Thoracic aorta (tissue), 2 donors: ENCODE measurements at regions not wholly inside any gene's neighbourhood (a gene's known extent, or its start where the extent isn't known, plus 50 kb on each side); places are given as distances from the start of the nearest gene placed in this dataset.

Source experiments
- ATAC-seq: fragments of 150-250 bp; one replicate; pipeline ENCODE4 v1.8.0; 2017; ENCODE audit warnings: low read depth; ENCODE audit not compliant: insufficient number of reproducible peaks, low FRiP score
- DNase-seq: peaks from one replicate; pipeline ENCODE4 v3.0.0-alpha.2; 2020; ENCODE audit warnings: low spot score
- H3K27ac ChIP-seq, 2 donors: fragments of 200-600 bp; sonication (generic); 1 replicate in 1 of 2; 2 replicates in 1 of 2; pipeline ENCODE4 v1.5.1; 2016; ENCODE audit warnings: mild to moderate bottlenecking in 2 of 2, moderate library complexity in 2 of 2
- H3K27me3 ChIP-seq: fragments of 200-600 bp; sonication (generic); replicated peaks from 2 replicates; pipeline ENCODE4 v1.6.0; 2016; ENCODE audit warnings: mild to moderate bottlenecking; ENCODE audit not compliant: insufficient read depth
- H3K36me3 ChIP-seq: fragments of 200-600 bp; sonication (generic); one replicate; pipeline ENCODE4 v1.5.1; 2016
- H3K4me1 ChIP-seq, 2 donors: fragments of 200-600 bp; sonication (generic); 1 replicate in 1 of 2; 2 replicates in 1 of 2; pipeline versions ENCODE4 v1.5.1 to v1.6.0; 2016; ENCODE audit warnings: low read depth in 2 of 2, mild to moderate bottlenecking in 1 of 2; ENCODE audit not compliant: control insufficient read depth in 1 of 2
- H3K4me3 ChIP-seq: fragments of 200-600 bp; sonication (generic); 2 replicates; pipeline ENCODE4 v1.5.1; 2016; ENCODE audit warnings: mild to moderate bottlenecking
- H3K9me3 ChIP-seq: fragments of 200-600 bp; sonication (generic); 2 replicates; pipeline ENCODE4 v1.5.1; 2016
- CTCF ChIP-seq: fragments of 200-600 bp; sonication (generic); IDR thresholded peaks from one replicate; pipeline ENCODE4 v1.5.1; 2019; ENCODE audit warnings: antibody characterized with exemption

DNA sequence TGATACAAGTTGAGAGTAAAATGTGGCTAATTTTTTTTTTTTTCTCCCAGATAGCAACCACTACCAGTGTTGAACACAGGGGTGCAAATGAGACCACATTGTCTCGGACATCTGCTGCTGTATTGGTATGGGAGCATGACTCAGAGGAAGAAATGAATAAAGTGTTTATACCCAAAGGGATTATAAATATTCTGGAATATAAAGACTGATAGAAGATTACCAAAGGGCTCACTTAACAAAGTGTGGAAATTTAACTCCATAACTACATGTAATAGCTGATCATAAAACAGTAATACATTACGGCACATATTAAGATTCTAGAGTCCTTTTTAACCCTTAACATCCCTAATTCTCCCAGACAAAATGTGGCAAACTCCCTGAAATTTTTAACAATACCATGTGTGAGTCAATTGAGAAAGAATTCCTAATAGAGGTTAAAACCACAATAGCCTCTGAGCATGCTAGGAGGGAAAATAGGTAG lies 1023.0 kb upstream of the ACVR2A start:
- H3K27ac ChIP-seq, result no peak overlapping the region
- H3K4me1 ChIP-seq, result no peaks in the 10 kb centered on the region
- ATAC-seq (no peak), DNase-seq (no peak)
- H3K36me3 ChIP-seq, result no peaks in the 10 kb centered on the region
- no peak for TF ChIP-seq CTCF
- no peak overlapping the region for H3K4me3 ChIP-seq
- no peaks in the 10 kb centered on the region for H3K27me3 ChIP-seq
- H3K9me3 ChIP-seq, result no peaks in the 10 kb centered on the region

GRCh38 chr2:146820672-146821071 lies 1024.2 kb upstream of the ACVR2A start:
- H3K4me1 ChIP-seq, result no peaks in the 10 kb centered on the region
- no peak for ATAC-seq
- H3K4me3 ChIP-seq, result no peak overlapping the region
- H3K27ac ChIP-seq, result no peak overlapping the region
- H3K36me3 ChIP-seq, result no peaks in the 10 kb centered on the region
- no peaks in the 10 kb centered on the region for H3K9me3 ChIP-seq
- no peak for DNase-seq
- no peaks in the 10 kb centered on the region for H3K27me3 ChIP-seq
- no peak for TF ChIP-seq CTCF

- H3K4me3 ChIP-seq, result no peak overlapping the region
- no peak for TF ChIP-seq CTCF
- H3K27me3 ChIP-seq, result no peaks in the 10 kb centered on the region
- H3K4me1 ChIP-seq, result no peaks in the 10 kb centered on the region
- no peaks in the 10 kb centered on the region for H3K9me3 ChIP-seq
- no peaks in the 10 kb centered on the region for H3K36me3 ChIP-seq
- ATAC-seq (no peak), DNase-seq (no peak)
- no peak overlapping the region for H3K27ac ChIP-seq
Observed at GRCh38 chr2:146818122-146818521, 1026.7 kb upstream of the ACVR2A start.

DNA sequence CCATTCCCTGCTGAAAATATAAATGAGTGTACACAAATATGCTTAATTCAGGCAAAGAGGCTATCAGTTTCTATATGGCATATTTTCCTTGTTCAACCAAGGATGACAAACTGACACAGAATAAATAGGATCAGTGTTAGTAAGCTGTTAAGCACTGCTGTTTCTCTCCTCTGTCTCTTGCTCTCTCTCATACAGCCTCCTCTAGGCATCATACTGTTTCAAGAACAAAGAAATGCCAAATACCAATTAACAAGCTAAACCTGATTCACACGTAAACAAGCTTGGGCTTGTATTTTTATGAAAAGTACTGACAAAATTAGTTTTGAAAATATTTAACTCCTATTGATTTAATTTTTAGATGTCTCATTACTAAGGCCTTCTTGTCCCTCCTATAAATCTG lies 1027.2 kb upstream of the ACVR2A start:
- H3K27ac ChIP-seq, result no peak overlapping the region
- no peaks in the 10 kb centered on the region for H3K36me3 ChIP-seq
- H3K4me3 ChIP-seq, result no peak overlapping the region
- no peaks in the 10 kb centered on the region for H3K27me3 ChIP-seq
- DNase-seq (no peak), ATAC-seq (no peak)
- H3K9me3 ChIP-seq, result no peaks in the 10 kb centered on the region
- H3K4me1 ChIP-seq, result no peaks in the 10 kb centered on the region
- no peak for TF ChIP-seq CTCF

- no peak overlapping the region for H3K4me3 ChIP-seq
- H3K9me3 ChIP-seq, result no peaks in the 10 kb centered on the region
- no peaks in the 10 kb centered on the region for H3K4me1 ChIP-seq
- DNase-seq (no peak), ATAC-seq (no peak)
- TF ChIP-seq CTCF, result no peak
- no peaks in the 10 kb centered on the region for H3K36me3 ChIP-seq
- H3K27me3 ChIP-seq, result no peaks in the 10 kb centered on the region
- no peak overlapping the region for H3K27ac ChIP-seq
Observed at GRCh38 chr2:146814971-146815370, 1029.9 kb upstream of the ACVR2A start.
